Activated CD4-positive, alpha-beta T cell treated with anti-CD3 and anti-CD28 coated beads for 48 hours (primary cell): ENCODE measurements at regions not wholly inside any gene's neighbourhood (a gene's known extent, or its start where the extent isn't known, plus 50 kb on each side); places are given as distances from the start of the nearest gene placed in this dataset.

Source experiments
- DNase-seq: peaks from one replicate; pipeline ENCODE4 v3.0.0-alpha.2; 2020

- no peak for DNase-seq
Observed at GRCh38 chr9:73682789-73683188, 531.1 kb downstream of the ANXA1 start.

GRCh38 chr9:73683862-73684591 is 532.4 kb downstream of the ANXA1 start:
- DNase-seq, result no peak

DNA sequence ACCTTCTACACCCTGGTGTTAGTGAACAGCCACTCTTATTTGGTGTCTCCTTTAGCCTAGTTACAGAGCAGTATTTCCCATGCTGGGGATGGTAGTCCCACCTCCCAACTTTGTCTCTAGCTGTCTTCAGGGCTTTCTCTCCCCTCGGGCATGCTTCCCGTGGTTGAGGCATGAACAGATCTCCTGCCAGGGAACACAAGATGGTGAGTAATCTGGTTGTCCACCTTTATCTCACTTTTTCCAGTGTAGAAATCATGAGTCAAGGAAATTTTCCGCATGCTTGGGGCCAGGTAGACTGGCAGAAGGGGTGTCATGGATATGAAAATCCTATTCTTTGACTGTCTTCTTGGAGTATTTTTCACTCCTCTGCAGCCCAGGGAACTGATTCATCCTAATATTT is 532.9 kb downstream of the ANXA1 start:
- no peak for DNase-seq

- DNase-seq, result no peak
Observed at GRCh38 chr9:73685786-73686185, 534.1 kb downstream of the ANXA1 start.

GRCh38 chr9:73689051-73689870 is 537.6 kb downstream of the ANXA1 start:
- DNase-seq, result no peak

DNA sequence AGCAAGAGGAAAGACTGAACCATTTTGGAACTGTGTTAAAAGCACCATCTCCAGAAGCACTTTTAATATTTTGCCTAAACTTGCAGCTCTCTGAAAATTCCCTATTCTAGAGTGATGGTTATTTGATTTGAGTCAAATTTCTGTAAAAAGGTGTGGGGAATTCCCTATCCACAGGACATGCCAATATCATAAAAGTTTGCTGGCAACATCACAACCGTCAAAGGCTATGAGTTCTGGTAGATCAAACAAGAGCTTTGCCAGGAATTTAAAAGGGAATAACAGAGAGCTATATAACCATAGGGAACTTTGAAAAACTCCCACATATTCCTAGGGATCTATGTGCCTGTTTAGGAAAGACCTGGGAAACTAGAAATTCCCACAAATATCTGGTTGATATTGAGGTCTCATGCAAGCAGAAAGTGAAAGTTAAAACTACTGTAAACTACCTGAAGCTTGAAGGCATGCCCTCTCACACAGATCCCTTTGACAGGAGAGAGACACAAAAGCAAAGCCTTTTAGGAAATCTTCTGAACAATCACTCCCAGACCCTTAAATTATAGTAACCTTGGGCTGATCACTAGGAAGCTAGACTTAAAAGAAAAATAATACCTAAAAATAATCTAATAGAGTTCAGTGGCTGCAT is 549.9 kb downstream of the ANXA1 start:
- DNase-seq, result no peak

- no peak for DNase-seq
Observed at GRCh38 chr9:73714294-73714693, 562.6 kb downstream of the ANXA1 start.

DNA sequence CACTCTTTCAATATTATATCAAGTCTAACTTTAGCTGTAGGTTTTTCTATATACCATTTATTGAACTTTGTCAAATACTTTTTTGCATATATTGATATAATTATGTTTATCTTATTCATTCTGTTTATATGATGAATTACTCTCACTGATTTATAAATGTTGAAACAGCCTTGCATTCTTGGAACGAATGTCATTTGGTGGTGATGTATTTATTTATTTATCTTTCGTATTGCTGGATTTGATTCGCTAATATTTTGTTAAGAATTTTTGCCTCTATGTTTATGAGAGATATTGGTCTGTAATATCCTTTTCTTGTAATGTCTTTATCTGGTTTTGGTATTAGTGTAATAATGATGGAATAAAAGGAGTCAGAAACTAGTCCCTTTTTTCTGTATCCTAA is 563.9 kb downstream of the ANXA1 start:
- DNase-seq, result no peak

DNA sequence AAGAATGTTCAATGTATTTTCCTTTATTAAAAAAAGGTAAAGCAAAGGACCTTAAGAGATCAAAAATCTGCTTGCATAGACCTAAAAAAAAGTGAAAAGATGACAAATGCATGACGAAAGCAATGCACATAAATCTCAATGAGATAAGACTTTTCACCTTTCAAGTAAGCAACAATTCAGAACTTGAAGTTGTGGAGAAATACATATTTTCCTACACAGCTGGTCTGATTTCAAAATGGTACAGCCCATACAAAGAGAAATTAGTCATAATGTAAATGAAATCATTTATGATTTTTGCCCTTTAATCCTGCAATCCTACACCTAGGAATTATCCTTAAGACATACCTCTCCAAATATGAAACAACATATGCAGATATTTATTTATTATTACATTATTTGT is 568.0 kb downstream of the ANXA1 start:
- no peak for DNase-seq

- no peak for DNase-seq
Observed at GRCh38 chr9:73720601-73721000, 568.9 kb downstream of the ANXA1 start.

- no peak for DNase-seq
Observed at GRCh38 chr9:73736270-73736669, 584.6 kb downstream of the ANXA1 start.

DNA sequence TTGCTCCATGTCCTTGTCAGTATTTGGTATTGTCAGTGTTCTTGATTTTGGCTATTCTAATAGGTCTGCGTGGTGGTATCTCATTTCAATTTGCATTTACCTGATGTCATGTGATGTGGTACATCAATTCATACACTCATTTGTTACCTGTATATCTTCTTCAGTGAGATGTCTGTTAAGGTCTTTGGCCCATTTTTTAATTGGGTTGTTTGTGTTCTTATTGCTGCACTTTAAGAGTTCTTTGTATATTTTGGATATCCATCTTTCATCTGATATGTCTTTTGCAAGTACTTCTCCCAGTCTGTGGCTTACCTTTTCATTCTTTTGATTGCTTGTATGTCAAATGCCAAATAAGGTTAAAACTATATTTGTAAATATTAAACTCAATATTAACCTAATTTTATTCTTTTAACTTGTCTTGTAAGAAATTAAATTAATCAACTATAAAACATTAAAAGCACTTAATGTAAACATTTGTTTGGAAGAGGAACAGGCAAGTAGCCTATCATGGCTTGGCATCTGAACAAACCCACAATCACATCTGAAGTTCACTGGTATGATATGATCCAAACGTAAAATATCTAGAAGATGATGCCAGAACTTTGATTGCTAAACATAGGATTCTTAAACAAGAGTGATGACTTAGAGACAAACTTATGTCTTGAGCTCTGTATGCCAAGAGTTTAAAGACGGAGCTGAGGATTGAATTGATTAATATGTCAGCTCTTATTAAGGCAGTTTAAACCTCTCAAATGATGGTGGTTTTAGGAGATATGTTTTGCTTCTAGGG is 587.3 kb downstream of the ANXA1 start:
- DNase-seq, result no peak

GRCh38 chr9:73741316-73741715 is 589.7 kb downstream of the ANXA1 start:
- DNase-seq, result no peak

DNA sequence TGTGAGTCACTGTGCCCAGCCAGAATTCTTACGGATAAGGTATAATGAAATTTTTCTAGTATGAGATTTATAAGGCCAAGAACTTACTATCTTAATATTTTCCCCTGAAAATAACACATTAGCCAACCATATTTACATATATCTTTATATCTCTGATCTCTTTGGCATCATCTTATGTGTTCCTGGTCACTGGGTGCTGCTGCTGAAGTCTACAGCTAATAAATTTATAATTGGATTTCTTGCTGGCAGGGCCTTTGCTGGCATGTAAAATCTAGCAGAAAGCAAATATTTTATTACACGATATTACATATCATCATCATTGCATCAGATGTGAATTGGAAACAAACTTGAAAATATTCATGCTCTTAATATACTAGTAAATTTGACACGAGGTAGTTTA is 590.7 kb downstream of the ANXA1 start:
- no peak for DNase-seq

DNA sequence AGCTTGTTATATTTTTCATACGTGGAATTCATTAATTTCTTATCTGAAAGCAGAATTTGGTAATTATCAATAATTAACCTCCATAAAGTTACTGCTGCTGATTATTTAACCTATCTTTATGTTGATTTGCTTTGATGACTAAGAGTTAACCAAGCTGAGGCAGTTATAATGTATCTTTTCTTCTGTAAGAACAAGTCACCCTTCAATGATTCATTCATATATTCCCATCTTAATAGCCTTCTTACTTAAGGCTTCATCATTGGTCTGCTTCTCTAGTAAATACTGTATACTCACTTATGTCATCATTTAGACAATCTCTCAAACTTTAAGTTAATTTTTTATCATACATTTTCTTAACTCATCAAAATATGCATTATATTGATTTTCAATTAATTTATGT is 592.2 kb downstream of the ANXA1 start:
- DNase-seq, result no peak

- DNase-seq, result no peak
Observed at GRCh38 chr9:73745598-73745997, 593.9 kb downstream of the ANXA1 start.

DNA sequence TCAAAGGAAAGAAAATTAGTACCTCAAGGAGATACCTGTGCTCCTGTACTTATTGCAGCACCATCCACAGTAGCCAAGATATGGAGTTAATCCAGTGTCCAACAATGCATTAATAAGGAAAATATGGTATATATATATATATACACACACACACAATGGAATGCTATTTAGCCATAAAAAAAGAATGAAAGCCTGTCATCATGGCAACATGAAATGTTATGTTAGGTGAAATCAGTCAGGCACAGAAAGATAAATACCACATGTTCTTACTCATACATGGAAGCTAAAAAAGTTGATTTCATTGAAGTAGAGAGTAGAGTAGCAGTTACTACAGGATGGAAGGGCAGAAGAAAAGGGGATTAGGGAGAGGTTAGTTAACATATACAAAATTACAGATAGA is 601.5 kb downstream of the ANXA1 start:
- DNase-seq, result no peak

GRCh38 chr9:73761905-73762304 is 610.2 kb downstream of the ANXA1 start:
- DNase-seq, result no peak

DNA sequence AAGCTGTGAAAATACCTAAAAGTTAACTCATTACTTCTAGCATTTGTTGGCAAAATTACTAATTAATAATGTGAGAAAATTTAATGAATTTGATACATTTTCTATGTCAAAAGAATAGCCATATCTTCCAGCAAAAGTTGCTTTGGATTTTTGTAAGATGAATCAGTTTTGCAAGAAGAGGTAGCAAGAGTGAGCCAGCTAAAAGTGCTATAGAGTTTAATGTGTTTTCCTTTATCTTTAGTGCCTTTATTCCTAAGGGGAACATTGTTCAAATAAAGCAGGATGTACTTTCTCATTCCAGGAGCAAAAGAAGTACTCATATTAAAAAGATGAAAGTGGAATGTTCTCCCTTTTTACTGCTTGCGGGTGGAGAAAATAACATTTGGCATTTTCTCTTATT is 622.2 kb downstream of the ANXA1 start:
- DNase-seq, result no peak

DNA sequence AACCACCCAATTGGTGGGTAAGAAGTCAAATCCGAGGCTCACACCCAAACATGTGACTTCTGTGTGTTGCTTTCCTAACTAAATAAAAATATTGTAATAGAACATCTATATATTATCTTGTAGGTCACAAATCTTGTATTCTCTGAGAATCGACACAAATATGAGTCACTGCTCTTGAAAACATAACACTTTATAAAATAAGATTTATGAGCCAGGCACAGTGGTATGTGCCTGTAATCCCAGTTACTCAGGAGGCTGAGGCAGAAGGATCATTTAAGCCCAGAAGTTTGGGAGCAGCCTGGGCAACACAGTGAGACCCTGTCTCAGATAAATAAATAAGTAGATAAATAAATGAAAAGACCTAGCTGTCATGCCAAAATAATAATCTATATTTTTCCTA is 624.1 kb downstream of the ANXA1 start:
- no peak for DNase-seq

GRCh38 chr9:73780916-73781315 is 629.3 kb downstream of the ANXA1 start:
- no peak for DNase-seq

DNA sequence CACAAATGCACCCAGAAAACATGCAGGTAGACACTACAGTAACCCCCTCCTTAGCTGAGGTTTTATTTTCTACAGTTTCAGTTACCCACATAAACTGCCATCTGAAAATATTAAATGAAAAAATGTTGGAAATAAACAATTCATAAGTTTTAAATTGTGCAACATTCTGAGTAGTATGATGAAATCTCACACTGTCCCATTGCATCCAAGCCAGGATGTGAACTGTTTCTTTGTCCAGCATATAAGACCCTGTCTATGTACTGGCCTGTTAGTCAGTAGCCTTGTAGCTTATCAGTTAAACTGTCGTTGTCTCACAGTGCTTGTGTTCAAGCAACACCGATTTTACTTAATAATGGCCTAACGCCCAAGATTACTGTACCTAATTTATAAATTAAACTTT is 630.5 kb downstream of the ANXA1 start:
- DNase-seq, result no peak

DNA sequence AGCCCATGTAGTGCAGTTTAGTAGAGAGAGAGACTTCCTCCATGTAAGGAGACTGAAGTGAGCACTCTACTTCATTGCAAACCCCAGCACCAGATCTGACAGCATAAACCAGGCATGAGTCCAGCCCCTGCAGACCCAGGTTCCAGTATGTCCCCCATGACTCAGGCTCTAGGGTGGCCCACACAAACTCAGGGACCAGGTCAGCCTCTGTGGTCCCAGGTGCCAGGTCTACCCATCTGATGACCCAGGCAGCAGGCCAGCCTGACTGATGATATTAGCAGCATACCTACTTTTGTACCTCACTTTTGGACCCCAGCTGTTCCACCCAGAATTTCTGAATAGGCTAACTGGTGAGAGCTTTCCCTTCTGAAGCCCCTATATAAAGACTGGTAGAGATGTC is 647.8 kb downstream of the ANXA1 start:
- DNase-seq, result no peak
